Stimulated activated CD4-positive, alpha-beta T cell treated with anti-CD3 and anti-CD28 coated beads, Interleukin-4, amount 100 ng/mL, for 48 hours (primary cell): ENCODE measurements at regions not wholly inside any gene's neighbourhood (a gene's known extent, or its start where the extent isn't known, plus 50 kb on each side); places are given as distances from the start of the nearest gene placed in this dataset.
"Not testable (repeated sequence)": the region's sequence is repeated elsewhere in the genome, so short reads cannot be mapped to it uniquely, and the experiment has no call there.

Experiments used
- DNase-seq, 2 donors: peaks; one replicate each; pipeline ENCODE4 v3.0.0-alpha.2; 2020; ENCODE audit warnings: low read depth in 2 of 2

DNA sequence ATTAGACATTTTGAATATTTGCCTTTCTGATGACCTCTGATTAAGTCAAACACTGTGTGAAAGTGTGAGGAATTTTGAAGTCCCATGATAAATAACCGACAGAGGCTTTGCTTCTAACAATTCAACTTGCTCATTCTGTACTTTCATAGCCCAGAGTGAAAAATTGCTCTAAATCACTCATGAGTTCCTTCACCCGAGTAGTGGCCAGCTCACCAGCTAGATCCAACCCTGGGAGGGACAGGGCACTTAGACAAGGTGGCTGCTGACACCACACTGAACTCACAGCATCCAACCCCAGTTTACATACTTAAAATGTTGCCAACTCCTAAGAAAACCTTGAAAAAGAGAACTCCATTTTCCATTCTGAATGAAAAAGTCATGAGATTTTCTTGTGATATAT is 80.0 kb upstream of the LYZL1 start:
- no peak for DNase-seq

DNA sequence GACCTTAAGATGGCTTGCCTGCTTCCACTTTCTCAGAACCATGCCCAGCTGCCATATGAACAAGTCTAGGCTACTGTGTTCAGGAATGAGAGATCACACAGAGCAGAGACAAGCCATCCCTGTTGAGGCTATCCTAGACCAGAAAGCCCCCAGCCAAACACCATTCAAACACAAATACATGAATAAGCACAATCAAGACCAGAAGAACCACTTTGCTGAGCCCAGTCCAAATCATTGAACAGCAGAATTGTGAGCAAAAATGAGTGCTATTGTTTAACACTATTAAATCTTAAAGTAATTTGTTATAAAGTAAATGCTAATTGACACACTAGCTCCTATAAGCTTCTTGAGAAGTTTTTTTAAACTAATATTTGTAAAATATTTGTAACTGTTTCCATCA is 79.0 kb upstream of the LYZL1 start:
- no peak for DNase-seq

DNA sequence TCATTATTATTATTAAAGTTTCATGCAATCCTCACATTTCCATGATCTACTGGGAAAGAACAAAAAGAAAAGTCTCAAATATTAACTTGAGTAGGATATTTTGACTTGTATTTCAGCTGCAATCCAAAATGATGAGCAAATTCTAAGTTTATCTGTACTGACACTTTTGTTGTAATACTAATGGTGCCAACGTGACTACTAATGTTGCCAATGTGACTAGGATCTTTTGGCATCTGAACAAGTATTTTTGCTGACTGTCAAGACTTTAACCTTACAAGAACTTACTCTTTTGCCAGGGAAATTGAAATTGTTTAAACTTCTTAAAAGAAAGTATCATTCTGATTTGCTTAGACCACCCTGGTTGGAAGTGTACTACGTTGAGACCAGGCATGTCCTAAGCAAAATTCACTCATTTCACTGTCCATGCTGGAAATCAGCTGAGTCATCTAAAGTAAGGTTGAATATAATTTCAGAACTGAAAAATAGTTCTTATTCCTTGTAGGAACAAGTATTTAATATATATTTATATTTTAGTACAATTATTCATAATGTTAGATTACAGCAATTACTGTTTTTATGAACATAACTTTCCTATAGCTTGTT is 78.5 kb upstream of the LYZL1 start:
- DNase-seq: no peak

DNA sequence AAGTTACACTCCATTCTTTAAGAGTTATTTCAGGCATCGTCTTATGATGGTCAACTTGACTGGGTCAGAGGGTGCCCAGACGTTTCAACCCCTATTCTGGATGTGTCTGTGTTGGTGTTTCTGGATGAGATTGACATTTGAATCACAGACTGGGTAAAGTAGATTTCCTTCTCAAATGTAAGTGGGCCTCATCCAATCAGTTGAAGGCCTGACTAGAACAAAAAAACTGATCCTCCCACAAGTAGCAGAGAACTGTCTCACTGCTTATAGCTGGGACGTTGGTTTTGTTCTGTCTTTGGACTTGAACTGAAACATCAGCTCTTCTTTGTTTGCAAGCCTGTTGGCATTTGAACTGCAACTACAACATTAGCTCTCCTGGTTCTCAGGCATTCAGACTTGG is 76.3 kb upstream of the LYZL1 start:
- DNase-seq: no peak

DNA sequence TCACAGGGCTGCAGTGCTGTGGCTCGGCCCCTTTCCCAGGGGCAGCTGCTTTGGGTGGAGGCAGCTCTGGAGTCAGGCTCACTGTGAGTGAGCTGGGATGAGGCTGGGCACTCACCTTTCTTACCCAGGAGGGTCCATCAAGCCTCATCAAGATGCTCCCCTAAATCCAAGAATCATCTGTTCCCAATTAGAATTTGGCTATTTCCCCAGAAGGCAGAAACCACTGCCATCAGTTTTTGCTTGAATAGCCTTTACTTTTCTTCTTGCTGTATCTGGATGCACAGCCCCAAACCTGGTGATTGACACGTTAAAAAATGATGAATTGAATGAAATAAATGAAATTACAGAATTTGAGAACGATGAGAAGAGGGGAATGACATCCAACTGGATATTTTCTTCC is 74.3 kb upstream of the LYZL1 start:
- no peak for DNase-seq

DNA sequence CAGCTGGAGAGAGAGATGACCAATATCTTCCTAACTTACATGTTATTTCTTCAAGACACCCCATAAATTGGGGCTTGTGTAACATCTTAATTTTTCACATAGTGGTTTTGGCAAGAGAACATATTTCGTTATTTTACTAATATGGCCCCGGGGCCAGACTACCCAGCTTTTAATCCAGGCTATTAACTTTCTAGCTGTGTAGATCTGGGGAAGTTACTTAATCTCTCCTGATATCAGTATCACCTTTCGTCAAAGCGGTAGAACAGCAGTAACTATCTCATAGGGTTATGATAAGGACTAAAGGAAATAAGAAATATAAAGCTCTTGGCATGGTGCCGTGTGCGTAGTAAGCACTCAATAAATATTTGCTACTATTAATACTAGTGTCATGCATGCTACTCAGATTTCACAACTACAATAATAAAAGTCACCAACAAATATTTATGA is 71.6 kb upstream of the LYZL1 start:
- no peak for DNase-seq

DNA sequence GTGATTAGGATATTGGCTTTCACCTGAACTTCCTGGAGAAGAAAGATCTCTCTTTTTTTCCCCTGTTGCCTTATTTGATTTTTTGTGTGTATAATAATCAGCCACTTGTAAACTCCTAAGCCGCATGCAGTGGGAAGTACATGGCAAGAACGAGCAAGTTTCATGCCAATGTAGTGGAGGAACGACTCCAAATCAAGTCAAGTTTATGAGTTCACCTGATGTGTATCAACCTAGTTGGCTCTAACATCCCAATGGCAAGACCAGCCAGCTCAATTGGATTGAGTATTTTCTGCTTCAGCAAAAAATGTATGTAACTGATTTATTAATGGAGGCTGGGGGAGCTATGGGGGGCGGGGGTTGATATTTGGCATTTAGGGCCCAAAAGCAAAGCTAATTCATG is 65.5 kb upstream of the LYZL1 start:
- no peak for DNase-seq

DNA sequence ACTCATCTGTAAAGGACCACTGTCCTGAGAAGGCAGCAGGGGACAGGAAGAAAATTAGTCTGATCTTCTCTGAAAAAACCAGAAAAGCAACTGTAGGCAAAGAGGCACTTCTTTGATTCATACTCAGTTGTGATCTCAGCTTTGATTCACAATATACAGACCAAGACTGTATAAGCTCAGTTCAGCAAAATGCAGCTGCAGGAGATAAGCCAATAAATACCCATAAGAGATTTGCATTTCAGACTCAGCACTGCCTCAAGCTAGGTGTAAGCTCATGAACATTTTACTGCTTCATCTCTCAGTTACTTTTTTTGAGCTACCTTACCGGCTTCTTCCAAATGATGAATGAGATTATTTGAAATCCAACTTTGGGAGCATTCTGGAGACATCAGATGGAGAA is 64.2 kb upstream of the LYZL1 start:
- DNase-seq: no peak

DNA sequence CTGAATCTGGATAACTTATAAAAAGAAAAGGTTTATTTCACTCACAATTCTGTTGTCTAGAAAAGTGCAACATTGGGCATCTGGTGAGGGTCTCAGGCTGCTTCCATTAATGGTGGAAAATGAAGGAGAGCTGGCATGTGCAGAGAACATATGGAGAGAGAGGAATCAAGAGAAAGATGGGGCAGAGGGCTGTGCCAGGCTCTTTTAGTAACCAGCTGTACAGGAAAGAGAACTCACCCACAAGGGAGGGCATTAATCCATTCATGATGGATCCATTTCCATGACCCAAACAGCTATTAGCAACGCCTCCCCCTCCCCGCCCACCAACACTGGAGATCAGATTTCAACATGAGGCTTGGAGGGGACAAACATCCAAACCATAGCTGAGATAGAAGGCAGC is 61.7 kb upstream of the LYZL1 start:
- no peak for DNase-seq

DNA sequence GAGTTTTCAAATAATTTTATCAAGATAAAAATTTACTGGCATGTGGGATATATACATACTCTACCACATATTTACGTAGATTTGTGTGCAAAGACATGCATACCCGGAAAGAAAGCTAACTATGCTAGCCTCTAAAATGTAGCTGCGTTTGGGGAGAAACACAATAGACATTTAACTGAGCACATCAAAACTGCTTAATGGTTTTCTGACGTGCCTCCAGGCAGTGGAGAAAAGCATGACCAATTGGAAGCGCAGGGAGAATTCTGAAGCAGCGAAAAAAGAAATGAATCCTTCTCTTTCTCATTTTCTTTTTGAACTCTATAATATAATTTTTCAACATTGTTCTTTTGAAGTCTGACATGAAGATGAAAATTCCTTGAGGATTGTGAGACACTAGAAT is 60.3 kb upstream of the LYZL1 start:
- no peak for DNase-seq

DNA sequence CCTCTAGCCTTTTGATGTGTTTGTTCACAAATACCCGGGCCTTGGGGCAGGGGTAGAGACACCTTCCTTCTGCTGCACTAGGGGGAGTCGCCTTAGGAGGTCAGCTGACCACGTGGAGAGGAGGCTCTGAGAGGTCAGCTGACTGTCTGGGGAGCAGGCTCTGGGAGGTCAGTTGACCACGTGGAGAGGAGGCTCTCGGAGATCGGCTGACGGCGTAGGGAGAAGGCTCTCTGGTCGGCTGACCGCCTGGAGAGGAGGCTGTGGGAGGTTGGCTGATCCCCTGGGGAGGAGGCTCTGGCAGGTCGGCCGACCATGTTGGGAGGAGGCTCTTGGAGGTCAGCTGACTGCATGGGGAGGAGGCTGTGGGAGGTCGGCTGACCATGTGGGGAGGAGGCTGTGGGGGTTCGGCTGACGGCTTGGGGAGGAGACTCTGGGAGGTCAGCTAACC is 59.6 kb upstream of the LYZL1 start:
- DNase-seq: no peak

DNA sequence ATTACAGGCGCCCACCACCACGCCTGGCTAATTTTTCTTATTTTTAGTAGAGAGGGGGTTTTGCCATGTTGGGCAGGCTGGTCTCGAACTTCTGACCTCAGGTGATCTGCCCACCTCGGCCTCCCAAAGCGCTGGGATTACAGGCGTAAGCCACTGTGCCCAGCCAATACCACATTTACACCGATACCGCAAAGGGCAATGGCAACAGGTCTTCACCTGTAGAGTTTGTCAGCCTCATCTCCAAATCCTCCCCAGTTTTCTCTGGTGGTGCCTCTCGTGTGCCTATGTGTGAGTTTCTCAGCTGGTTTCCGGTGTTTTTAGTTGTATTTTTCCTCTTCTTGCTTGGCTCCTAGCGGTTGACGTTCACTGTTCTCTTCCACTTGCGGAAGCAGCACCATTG is 52.0 kb upstream of the LYZL1 start:
- not testable (repeated sequence) for DNase-seq

DNA sequence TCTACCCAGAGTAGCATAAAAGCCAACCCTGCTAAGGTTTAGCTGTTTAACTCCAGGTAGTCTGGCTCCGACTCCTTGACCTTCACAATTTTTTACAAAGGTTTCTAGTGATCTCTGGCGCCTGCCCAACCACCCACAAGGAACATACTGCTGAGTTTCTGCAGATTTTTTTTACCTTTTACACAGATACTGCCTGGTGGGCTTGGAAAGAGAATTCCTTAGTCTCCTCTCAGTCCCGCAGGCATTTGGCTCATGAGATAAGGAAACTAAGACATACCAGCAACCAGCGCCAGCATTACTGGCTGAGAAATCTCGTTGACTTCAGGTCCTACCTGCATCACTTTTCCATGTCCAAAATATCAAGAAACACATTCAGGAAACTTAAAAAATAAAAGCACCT is 51.1 kb upstream of the LYZL1 start:
- no peak for DNase-seq

DNA sequence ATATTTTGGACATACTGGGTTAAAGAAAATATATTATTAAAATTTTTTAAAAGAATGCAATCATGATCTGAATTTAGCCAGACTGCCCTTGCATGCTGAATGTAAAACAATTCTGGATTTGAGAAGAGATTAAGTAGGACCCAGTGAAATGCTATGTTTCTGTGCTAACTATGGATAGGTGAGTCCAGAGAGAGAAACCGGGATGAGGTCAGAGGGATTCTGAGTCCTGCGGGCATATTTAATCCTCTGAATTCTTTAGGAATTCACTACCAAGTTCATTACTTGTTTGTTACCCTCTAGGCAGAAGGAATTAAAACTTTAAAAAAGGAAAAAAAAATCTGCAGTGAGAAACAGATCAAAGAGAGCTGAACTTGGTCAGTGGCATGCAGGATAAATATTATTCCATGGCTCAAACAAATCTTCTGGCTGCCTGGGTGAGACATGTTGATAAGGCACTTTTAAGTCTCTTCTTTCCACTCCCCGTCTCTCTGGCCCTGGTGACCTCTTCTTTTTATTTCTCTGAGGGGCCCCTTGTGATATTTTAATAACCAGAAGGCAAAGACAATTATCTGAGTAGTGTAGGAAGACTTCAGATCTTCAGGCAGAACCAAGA is 50.2 kb upstream of the LYZL1 start:
- no peak for DNase-seq
